ENCODE measurements at regions not wholly inside any gene's neighbourhood (a gene's known extent, or its start where the extent isn't known, plus 50 kb on each side); places are given as distances from the start of the nearest gene placed in this dataset.

- 83% methylated on average over 2 of the region's 2 CpGs for WGBS (ENCODE audit: insufficient coverage, low coverage, low lambda C conversion rate, missing lambda C conversion rate)
- intact Hi-C loops (cut with DNase I) = no loop called here
- H3K4me1 ChIP-seq = no peaks in the 10 kb centered on the region
Measured at GRCh38 chr6:22432060-22432459, 135.2 kb upstream of the PRL start.

DNA sequence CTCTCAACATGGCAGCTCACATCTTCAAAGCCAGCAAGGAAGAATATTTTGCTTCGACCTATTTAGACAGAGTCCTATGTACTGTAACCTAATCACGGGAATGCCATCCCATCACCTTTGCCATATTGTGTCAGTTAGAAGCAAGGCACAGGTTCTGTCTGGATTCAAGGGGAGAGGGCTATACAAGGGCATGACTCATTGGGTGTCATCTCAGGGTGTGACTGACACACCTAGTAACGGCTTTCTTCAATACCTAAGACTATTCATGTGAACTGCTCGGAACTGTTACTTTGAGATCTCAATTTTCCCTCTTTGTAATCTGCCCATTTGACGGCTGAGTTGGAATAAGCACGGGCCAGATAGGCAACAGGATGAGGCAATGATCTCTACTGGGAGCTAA, 135.6 kb upstream of the HDGFL1 start:
- ATAC-seq (no peak), DNase-seq (no peak)
- Histone ChIP-seq H3K9me3 (no peaks in the 10 kb centered on the region), H3K36me3 (no peaks in the 10 kb centered on the region), H3K27ac (no peak overlapping the region), H3K4me1 (no peaks in the 10 kb centered on the region), H3K27me3 (no peaks in the 10 kb centered on the region), H3K4me3 (no peak overlapping the region)
- 84% methylated on average over 5 of the region's 6 CpGs for WGBS (ENCODE audit: insufficient coverage, low coverage, low lambda C conversion rate, missing lambda C conversion rate)
- intact Hi-C loops (cut with DNase I) = no loop called here
- TF ChIP-seq CTCF (IDR thresholded peaks at IDR 0.05) (no peak), POLR2A (IDR thresholded peaks at IDR 0.05) (no peak)

More at GRCh38 chr6:22432060-22432459, 135.2 kb upstream of the PRL start:
- no peak for DNase-seq
- no peaks in the 10 kb centered on the region for H3K36me3 ChIP-seq
- no peaks in the 10 kb centered on the region for H3K27me3 ChIP-seq
- no peak overlapping the region for H3K4me3 ChIP-seq
- no peaks in the 10 kb centered on the region for H3K9me3 ChIP-seq
- no peak for TF ChIP-seq CTCF (IDR thresholded peaks at IDR 0.05)
- TF ChIP-seq POLR2A (IDR thresholded peaks at IDR 0.05) = no peak
- ATAC-seq = no peak
- no peak overlapping the region for H3K27ac ChIP-seq

DNA sequence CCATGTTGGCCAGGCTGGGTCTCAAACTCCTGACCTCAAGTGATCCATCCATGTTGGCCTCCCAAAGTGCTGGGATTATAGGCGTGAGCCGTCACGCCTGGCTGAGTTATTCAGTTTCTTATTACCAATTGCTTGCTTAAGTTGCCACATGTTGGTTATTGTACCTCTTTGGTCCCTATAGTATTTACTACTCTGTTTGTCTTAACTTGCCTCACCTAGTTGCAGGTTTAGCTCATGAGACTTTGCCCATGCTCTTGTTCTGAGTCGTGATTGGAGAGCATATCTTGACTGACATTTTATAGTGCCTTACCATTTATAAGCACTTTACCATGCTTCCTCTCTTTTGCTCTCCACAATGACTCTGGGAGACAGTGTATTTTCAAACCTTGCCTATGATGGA, 134.2 kb upstream of the HDGFL1 start:
- Histone ChIP-seq H3K27me3 (no peaks in the 10 kb centered on the region), H3K36me3 (no peaks in the 10 kb centered on the region), H3K9me3 (no peaks in the 10 kb centered on the region), H3K4me3 (no peak overlapping the region), H3K27ac (no peak overlapping the region), H3K4me1 (no peaks in the 10 kb centered on the region)
- TF ChIP-seq CTCF (IDR thresholded peaks at IDR 0.05) = no peak
- TF ChIP-seq POLR2A (IDR thresholded peaks at IDR 0.05) = no peak
- intact Hi-C loops (cut with DNase I) = no loop called here
- no peak for DNase-seq
- WGBS (ENCODE audit: insufficient coverage, low coverage, low lambda C conversion rate, missing lambda C conversion rate) = 64% methylated on average over 4 of the region's 4 CpGs
- no peak for ATAC-seq

- Histone ChIP-seq H3K4me1 (no peaks in the 10 kb centered on the region), H3K9me3 (no peaks in the 10 kb centered on the region), H3K36me3 (no peaks in the 10 kb centered on the region), H3K4me3 (no peak overlapping the region), H3K27ac (no peak overlapping the region), H3K27me3 (no peaks in the 10 kb centered on the region)
- DNase-seq = no peak
- WGBS (ENCODE audit: insufficient coverage, low coverage, low lambda C conversion rate, missing lambda C conversion rate) = 59% methylated on average over 2 of the region's 2 CpGs
- no peak for ATAC-seq
- intact Hi-C loops (cut with DNase I) = no loop called here
- TF ChIP-seq CTCF (IDR thresholded peaks at IDR 0.05) (no peak), POLR2A (IDR thresholded peaks at IDR 0.05) (no peak)
Measured at GRCh38 chr6:22436134-22436533, 133.2 kb upstream of the HDGFL1 start.

- Histone ChIP-seq H3K4me1 (no peaks in the 10 kb centered on the region), H3K27ac (no peak overlapping the region), H3K36me3 (no peaks in the 10 kb centered on the region), H3K27me3 (no peaks in the 10 kb centered on the region), H3K4me3 (no peak overlapping the region), H3K9me3 (no peaks in the 10 kb centered on the region)
- WGBS (ENCODE audit: insufficient coverage, low coverage, low lambda C conversion rate, missing lambda C conversion rate) = 100% methylated on average over 1 of the region's 1 CpG
- no peak for TF ChIP-seq CTCF (IDR thresholded peaks at IDR 0.05)
- no peak for TF ChIP-seq POLR2A (IDR thresholded peaks at IDR 0.05)
- ATAC-seq (no peak), DNase-seq (no peak)
- intact Hi-C loops (cut with DNase I) = no loop called here
Measured at GRCh38 chr6:22437665-22438064, 131.7 kb upstream of the HDGFL1 start.

Data from right lobe of liver (tissue), 6 donors.